HUES64 (cell line): ENCODE measurements at regions not wholly inside any gene's neighbourhood (a gene's known extent, or its start where the extent isn't known, plus 50 kb on each side); places are given as distances from the start of the nearest gene placed in this dataset.
A peak's percentile ranks its signal among the peaks of the same experiment; 100 is the strongest.

ENCODE experiments used
- H3K27ac ChIP-seq: 2 replicates; pipeline ENCODE4 v1.7.0; 2013; ENCODE audit warnings: low read depth, low read length, inconsistent platforms
- H3K27me3 ChIP-seq: 2 replicates; pipeline ENCODE4 v1.6.1; 2013; ENCODE audit warnings: mild to moderate bottlenecking, low read length; ENCODE audit not compliant: insufficient read depth
- H3K36me3 ChIP-seq: 2 replicates; pipeline ENCODE4 v1.6.1; 2013; ENCODE audit warnings: mild to moderate bottlenecking, low read length; ENCODE audit not compliant: insufficient read depth
- H3K4me1 ChIP-seq: 2 replicates; pipeline ENCODE4 v1.6.1; 2013; ENCODE audit warnings: mild to moderate bottlenecking, low read length, moderate library complexity; ENCODE audit not compliant: insufficient read depth
- H3K4me3 ChIP-seq: 2 replicates; pipeline ENCODE4 v1.5.1; 2013; ENCODE audit warnings: mild to moderate bottlenecking, low read length, moderate library complexity
- H3K9ac ChIP-seq: 2 replicates; pipeline ENCODE4 v1.6.1; 2013; ENCODE audit warnings: mild to moderate bottlenecking, low read depth, low read length
- H3K9me3 ChIP-seq: 2 replicates; pipeline ENCODE4 v1.6.1; 2013; ENCODE audit warnings: low read depth, low read length; ENCODE audit not compliant: insufficient read depth
- WGBS: fragments of 150-250, 120-280 bp; methylation state at CpG from one replicate; pipeline ENCODE4 v1.1.7; 2013; ENCODE audit warnings: missing lambda C conversion rate; 5-methylcytosine and 5-hydroxymethylcytosine counted together

DNA sequence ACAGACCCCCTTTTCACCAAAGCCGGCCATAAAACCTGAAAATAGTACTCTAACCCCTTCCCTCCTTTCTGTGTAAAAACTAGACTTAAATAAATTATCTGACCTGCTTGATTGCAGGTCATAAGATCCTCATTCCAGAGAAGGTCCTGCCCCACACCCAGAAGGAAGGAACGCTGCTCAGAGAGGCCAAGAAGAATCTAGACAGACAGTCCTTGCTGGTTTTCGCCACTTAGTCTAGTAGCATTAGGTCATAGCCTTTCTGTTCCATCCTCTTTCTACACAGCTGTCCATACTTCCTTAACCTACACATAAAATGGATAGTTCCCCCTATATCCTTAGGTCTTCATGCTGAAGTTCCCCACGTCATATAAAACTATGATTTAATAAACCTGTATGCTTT is 83.7 kb upstream of the IGF1 start:
- Histone ChIP-seq H3K36me3 (no peaks in the 10 kb centered on the region), H3K9ac (no peak overlapping the region), H3K27ac (no peak overlapping the region), H3K4me1 (peaks cover 12% of the 10 kb centered on the region; the same call in 1 of the 2 replicates), H3K27me3 (no peaks in the 10 kb centered on the region), H3K4me3 (no peak overlapping the region), H3K9me3 (0 out of 2 replicates have a peak, but pooled peaks cover 7% of the 10 kb centered on the region)
- WGBS = 96% methylated on average over 4 of the region's 4 CpGs

GRCh38 chr12:102562836-102563425 is 82.6 kb upstream of the IGF1 start:
- H3K27ac ChIP-seq = 0 out of 2 replicates have a peak overlapping the region, but pooled peaks have one; percentile 35
- H3K9ac ChIP-seq = no peak overlapping the region
- H3K9me3 ChIP-seq = 0 out of 2 replicates have a peak, but pooled peaks cover 7% of the 10 kb centered on the region
- H3K4me3 ChIP-seq = no peak overlapping the region
- H3K27me3 ChIP-seq = no peaks in the 10 kb centered on the region
- H3K4me1 ChIP-seq = peaks cover 12% of the 10 kb centered on the region; the same call in 1 of the 2 replicates
- 95% methylated on average over 2 of the region's 2 CpGs for WGBS
- H3K36me3 ChIP-seq = no peaks in the 10 kb centered on the region

DNA sequence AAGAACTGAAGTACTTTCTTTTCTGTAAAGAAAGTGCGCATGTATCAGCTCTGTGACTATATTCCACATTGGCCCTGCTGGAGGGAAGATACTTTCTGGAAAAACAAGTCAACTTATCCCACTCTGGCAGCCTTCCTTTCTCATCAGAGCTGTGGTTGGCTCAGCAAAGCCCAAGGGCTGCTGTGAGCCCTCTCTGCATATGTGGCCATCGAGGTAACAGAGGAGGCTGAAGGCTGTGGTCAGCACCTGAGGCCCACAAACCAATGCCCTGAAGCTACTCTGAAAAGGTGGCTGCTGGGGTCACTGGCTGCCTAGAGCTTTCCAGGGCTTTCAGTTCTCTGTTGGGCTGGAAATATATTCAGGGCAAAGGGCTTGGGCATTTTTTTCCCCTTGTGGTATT is 70.8 kb upstream of the IGF1 start:
- Histone ChIP-seq H3K4me1 (peaks cover 13% of the 10 kb centered on the region), H3K27ac (no peak overlapping the region), H3K9me3 (no peaks in the 10 kb centered on the region), H3K4me3 (no peak overlapping the region), H3K27me3 (no peaks in the 10 kb centered on the region), H3K9ac (no peak overlapping the region), H3K36me3 (no peaks in the 10 kb centered on the region)
- WGBS = 88% methylated on average over 2 of the region's 2 CpGs

DNA sequence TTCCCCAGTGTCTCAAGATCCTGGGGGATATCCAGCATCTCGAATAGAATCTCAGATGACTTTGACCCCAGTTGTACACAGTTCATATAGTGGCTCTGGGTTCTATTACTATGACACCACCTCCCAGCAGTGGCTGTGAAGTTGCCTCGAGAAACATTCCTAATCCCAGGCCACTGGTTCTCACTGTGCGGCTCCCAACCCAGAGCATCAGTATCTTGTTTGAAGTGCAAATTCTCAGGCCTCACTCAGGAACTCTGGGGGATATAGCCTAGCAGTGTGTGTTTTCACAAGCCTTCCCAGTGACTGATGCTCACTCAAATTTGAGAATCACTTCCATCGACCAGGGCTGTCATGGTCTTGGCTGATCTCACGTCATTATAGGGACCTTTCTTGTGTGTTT is 69.3 kb upstream of the IGF1 start:
- H3K36me3 ChIP-seq = no peaks in the 10 kb centered on the region
- 59% methylated on average over 5 of the region's 5 CpGs for WGBS
- H3K9me3 ChIP-seq = no peaks in the 10 kb centered on the region
- no peak overlapping the region for H3K27ac ChIP-seq
- peaks cover 13% of the 10 kb centered on the region for H3K4me1 ChIP-seq
- no peak overlapping the region for H3K4me3 ChIP-seq
- no peaks in the 10 kb centered on the region for H3K27me3 ChIP-seq
- H3K9ac ChIP-seq = no peak overlapping the region

DNA sequence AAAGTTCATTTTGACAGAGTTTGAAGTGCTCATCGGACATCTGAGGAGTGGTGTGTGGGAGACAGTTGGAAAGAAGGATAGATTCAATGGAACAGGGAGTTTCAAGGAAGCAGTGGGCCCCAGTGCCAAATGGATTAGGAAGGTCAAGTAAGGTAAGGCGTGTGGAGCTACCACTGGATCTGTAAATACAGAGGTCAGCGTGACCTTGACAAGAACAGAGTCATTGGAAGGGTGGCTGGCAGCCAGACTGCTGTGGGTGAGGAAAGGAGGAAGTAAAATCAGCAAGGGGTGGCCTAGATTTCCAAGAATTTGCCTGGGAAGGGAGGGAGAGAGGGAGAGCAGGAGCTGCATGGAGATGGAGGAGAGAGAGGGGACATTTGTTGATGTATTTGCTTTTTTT is 68.2 kb upstream of the IGF1 start:
- H3K4me3 ChIP-seq = no peak overlapping the region
- no peaks in the 10 kb centered on the region for H3K9me3 ChIP-seq
- no peak overlapping the region for H3K27ac ChIP-seq
- no peak overlapping the region for H3K9ac ChIP-seq
- whole genome bisulfite sequencing = 51% methylated on average over 3 of the region's 3 CpGs
- no peaks in the 10 kb centered on the region for H3K36me3 ChIP-seq
- H3K27me3 ChIP-seq = no peaks in the 10 kb centered on the region
- H3K4me1 ChIP-seq = peaks cover 13% of the 10 kb centered on the region

- no peak overlapping the region for H3K4me3 ChIP-seq
- 86% methylated on average over 5 of the region's 5 CpGs for WGBS
- H3K27ac ChIP-seq = no peak overlapping the region
- no peaks in the 10 kb centered on the region for H3K27me3 ChIP-seq
- H3K9ac ChIP-seq = no peak overlapping the region
- H3K4me1 ChIP-seq = 0 out of 2 replicates have a peak, but pooled peaks cover 3% of the 10 kb centered on the region
- no peaks in the 10 kb centered on the region for H3K36me3 ChIP-seq
- no peaks in the 10 kb centered on the region for H3K9me3 ChIP-seq
Measured at GRCh38 chr12:102543494-102544485, 63.4 kb upstream of the IGF1 start.

GRCh38 chr12:102542816-102543440 is 62.6 kb upstream of the IGF1 start:
- Histone ChIP-seq H3K27me3 (no peaks in the 10 kb centered on the region), H3K27ac (no peak overlapping the region), H3K4me1 (no peaks in the 10 kb centered on the region), H3K9ac (no peak overlapping the region), H3K4me3 (no peak overlapping the region), H3K36me3 (no peaks in the 10 kb centered on the region), H3K9me3 (no peaks in the 10 kb centered on the region)
- 79% methylated on average over 6 of the region's 6 CpGs for WGBS

DNA sequence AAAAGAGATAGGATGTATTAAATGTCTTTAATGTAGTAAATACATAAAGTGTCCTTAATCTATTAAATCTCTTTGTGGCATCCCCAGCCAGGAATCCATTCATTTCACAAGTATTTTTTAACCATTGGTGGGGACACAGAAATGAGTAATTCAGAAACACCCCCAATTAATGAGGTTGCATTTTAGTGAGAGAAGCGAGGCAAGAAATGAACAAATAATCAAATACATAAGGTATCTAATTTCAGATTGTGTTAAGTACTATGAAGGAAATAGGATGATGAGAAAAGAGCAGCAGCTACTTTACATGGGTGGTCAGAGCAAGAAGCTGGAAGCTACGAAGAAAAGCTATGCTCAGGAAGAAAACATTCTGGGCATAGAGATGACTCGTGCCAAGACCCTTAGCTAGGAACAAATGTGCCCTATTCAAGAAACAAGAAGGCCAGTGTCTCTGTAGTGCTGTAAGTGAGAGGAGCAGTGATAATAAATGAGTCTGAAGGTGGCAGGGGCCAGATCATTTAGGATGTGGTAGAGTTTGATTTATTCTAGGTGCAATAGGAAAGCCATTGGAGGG is 60.5 kb upstream of the IGF1 start:
- Histone ChIP-seq H3K27me3 (no peaks in the 10 kb centered on the region), H3K9me3 (no peaks in the 10 kb centered on the region), H3K27ac (no peak overlapping the region), H3K9ac (no peak overlapping the region), H3K36me3 (no peaks in the 10 kb centered on the region), H3K4me3 (no peak overlapping the region), H3K4me1 (no peaks in the 10 kb centered on the region)
- 95% methylated on average over 2 of the region's 3 CpGs for WGBS

DNA sequence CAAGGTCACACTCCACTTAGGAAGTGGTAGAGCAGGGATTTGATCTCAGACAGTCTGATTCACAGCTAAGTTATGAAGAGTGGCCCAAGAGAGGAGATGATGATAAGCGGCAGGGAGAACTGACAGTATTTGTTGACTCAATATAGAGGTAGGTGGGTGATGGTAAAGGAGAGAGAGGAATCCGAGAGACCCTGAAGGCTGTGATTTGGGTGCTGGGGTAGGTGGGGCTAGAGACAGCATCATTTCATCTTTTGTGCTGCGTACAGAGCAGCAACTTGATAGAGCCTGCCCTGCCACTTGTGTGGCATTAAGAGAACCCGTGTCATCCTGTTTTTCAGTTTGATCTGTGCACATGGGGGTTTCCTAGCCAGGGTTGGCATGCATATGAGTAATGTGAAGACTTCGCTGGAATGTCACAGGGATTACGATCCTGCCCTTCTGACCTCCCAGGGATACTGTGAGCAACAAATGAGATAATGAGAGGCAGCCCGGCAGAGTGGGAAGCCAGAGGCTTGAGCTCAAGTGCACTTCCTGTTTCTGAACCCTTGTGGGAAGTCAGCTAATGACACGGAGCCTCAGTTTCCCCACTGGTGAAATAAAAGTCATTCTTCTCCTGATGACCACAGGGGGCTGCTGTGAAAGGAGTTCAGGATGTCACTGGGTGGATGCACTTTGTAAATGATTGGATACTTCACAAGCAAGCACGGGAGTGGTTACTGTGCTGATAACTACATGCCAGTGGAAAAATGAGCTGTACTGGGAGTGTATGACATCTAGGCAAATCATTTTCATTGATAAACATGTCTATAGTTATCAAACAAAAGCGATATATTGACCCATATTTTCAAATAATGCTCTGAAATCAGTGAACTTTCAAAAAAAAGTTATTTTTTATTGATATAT is 59.5 kb upstream of the IGF1 start:
- no peaks in the 10 kb centered on the region for H3K27me3 ChIP-seq
- no peaks in the 10 kb centered on the region; the same call in 1 of the 2 replicates for H3K4me1 ChIP-seq
- WGBS = 75% methylated on average over 9 of the region's 10 CpGs
- H3K9ac ChIP-seq = no peak overlapping the region
- no peak overlapping the region for H3K27ac ChIP-seq
- H3K9me3 ChIP-seq = no peaks in the 10 kb centered on the region
- H3K36me3 ChIP-seq = no peaks in the 10 kb centered on the region
- no peak overlapping the region for H3K4me3 ChIP-seq

GRCh38 chr12:102535306-102535705 is 54.9 kb upstream of the IGF1 start:
- no peak overlapping the region for H3K27ac ChIP-seq
- H3K27me3 ChIP-seq = no peaks in the 10 kb centered on the region
- no peaks in the 10 kb centered on the region for H3K9me3 ChIP-seq
- H3K4me1 ChIP-seq = no peaks in the 10 kb centered on the region; the same call in 1 of the 2 replicates
- no peak overlapping the region for H3K4me3 ChIP-seq
- no peak overlapping the region for H3K9ac ChIP-seq
- WGBS = 91% methylated on average over 8 of the region's 8 CpGs
- no peaks in the 10 kb centered on the region for H3K36me3 ChIP-seq
